ENCODE measurements at regions not wholly inside any gene's neighbourhood (a gene's known extent, or its start where the extent isn't known, plus 50 kb on each side); places are given as distances from the start of the nearest gene placed in this dataset.
"Not testable (repeated sequence)": the region's sequence is repeated elsewhere in the genome, so short reads cannot be mapped to it uniquely, and the experiment has no call there.

- DNase-seq: no peak
These were observed 74.7 kb upstream of the TBL1X start for GRCh38 chrX:9390121-9390520.

- DNase-seq: no peak
These were observed 74.0 kb upstream of the TBL1X start for GRCh38 chrX:9390693-9391368.

DNA sequence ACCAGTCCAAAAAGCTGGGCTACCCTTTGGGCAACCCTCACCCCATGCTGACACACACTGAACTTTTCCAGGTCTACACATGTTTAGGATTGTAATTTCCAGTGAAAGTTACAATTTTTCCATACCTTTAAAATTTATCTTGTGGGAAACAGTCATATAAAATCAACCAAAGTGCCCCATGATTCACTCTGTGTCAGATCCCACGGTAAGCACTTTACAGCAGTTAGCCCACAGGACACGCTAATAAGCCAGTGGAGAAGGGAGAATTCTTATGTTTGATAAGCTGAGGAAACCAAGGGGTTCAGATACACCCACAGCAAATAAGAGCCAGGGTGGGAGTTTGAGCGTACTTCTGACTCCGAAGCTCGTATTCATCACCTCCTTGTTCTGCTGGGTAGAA, 72.4 kb upstream of the TBL1X start:
- no peak for DNase-seq

DNA sequence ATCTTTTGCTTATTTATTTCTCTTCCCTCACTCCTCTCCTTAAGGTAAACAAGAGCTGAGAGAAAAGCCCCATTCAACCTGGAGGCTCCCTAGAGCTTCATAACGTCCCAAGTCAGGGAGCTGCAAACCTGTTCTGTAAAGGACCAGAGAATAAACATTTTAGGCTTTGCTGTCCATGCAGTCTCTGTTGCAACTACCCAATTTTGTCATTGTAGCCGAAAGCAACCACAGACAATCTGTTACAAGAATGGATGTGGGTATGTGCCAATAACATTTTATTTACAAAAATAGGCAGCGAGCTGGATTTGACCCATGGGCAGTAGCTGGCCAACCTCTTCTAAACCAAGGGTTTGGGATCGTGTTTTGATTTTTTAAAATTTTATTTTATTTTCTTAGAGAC, 71.3 kb upstream of the TBL1X start:
- no peak for DNase-seq

DNA sequence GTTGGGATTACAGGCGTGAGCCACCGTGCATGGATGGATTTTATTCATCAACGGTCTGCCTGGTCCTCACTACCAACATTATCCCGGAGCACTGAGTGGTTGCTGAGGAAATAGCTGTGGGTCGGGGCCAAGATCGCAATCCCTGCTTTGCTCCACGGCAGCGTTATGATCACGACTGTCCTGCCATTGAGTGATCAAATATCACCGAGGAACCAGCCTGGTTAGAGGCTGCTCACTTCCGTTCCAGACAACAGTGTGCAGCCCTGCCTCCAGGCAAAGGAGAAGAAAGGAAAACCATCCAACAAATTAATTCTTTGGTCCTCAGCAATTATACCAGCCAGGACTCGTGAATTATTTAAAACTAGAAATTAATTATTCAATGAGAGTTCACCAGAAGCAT, 70.6 kb upstream of the TBL1X start:
- DNase-seq: no peak

GRCh38 chrX:9396930-9397329, 67.9 kb upstream of the TBL1X start:
- no peak for DNase-seq

DNA sequence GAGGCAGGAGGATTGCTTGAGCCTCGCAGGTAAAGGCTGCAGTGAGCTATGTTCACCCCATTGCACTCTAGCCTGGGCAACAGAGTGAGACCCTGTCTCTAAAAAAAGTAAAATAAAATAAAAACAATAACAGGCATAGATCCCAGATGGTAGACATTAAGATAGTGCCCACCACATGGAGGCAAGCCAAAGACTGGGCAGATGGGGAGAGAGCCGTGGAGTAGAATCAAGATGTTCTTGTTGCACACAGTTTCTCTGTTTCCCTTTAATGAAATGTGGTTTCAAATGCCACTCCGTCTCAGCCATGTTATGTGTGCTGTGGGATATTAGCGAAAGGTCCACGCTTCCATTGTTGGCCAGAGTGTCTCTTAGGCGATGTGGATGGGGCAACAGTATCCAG, 63.8 kb upstream of the TBL1X start:
- no peak for DNase-seq

GRCh38 chrX:9403374-9403773, 61.5 kb upstream of the TBL1X start:
- DNase-seq: no peak

- DNase-seq: not testable (repeated sequence)
These were observed 59.2 kb upstream of the TBL1X start for GRCh38 chrX:9405635-9406034.

DNA sequence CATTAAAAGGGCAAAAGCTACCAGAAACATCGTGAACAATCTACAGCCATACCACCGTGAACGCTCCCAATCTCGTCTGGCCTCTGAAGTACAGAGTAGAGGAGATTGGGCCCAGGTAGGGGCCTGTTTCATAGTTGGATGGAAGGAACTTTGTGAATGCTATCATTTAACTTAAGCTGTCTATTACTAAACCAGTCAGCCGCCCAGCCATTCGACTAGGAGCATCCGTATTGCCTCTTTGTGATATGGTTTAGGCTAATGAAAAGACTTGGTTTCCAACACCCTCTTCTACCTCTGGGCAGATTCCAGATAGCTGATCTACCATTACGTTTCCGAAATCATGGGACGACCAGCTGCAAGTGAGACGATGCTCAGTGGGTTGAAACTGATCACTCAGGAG, 54.0 kb upstream of the TBL1X start:
- not testable (repeated sequence) for DNase-seq

GRCh38 chrX:9411682-9412081, 53.2 kb upstream of the TBL1X start:
- not testable (repeated sequence) for DNase-seq

- DNase-seq: no peak
These were observed 50.4 kb upstream of the TBL1X start for GRCh38 chrX:9414416-9414815.

Measured in retina (tissue), 1 donor.